PC-9 (cell line): ENCODE measurements at regions not wholly inside any gene's neighbourhood (a gene's known extent, or its start where the extent isn't known, plus 50 kb on each side); places are given as distances from the start of the nearest gene placed in this dataset.

ENCODE experiments used
- BruUV-seq: library from RNA; stranded (reverse); fragments of 400-500 nt; replicated peaks from 2 replicates; lab custom pipeline; 2021; lab: Mats Ljungman, UMichigan
- CTCF ChIA-PET: fragments of 300-600 bp; sonication (Branson Sonifier 250); formaldehyde crosslinking; loops from one replicate; lab custom pipeline; 2022; ENCODE audit warnings: antibody characterized with exemption; lab: Charles Lee
- POLR2A ChIA-PET: fragments of 300-600 bp; sonication (Branson Sonifier 250); formaldehyde crosslinking; loops from one replicate; lab custom pipeline; 2022; ENCODE audit warnings: antibody characterized with exemption; ENCODE audit not compliant: unreplicated experiment; lab: Charles Lee
- DNase-seq, 2 experiments: peaks; one replicate each; pipeline versions ENCODE4 v3.0.0 to v3.0.0-alpha.2; 2015 to 2022; ENCODE audit warnings: mixed read lengths in 1 of 2
- H2AFZ ChIP-seq: fragments of 200-600 bp; sonication (generic); 2 replicates; pipeline ENCODE4 v1.8.1; 2017; ENCODE audit warnings: antibody characterized with exemption
- H3F3A ChIP-seq: fragments of 200-600 bp; sonication (generic); 2 replicates; pipeline ENCODE4 v1.8.1; 2017; ENCODE audit warnings: antibody characterized with exemption, mild to moderate bottlenecking, low read depth; ENCODE audit not compliant: insufficient read depth
- H3K27ac ChIP-seq: fragments of 200-600 bp; sonication (generic); 2 replicates; pipeline ENCODE4 v1.6.1; 2016; ENCODE audit warnings: mixed run types
- H3K27me3 ChIP-seq: fragments of 200-600 bp; sonication (generic); 2 replicates; pipeline ENCODE4 v1.6.1; 2016; ENCODE audit warnings: low read depth, mixed run types; ENCODE audit not compliant: insufficient read depth
- H3K36me3 ChIP-seq: fragments of 200-600 bp; sonication (generic); 2 replicates; pipeline ENCODE4 v1.6.1; 2016; ENCODE audit warnings: low read depth, mixed run types
- H3K4me1 ChIP-seq: fragments of 200-600 bp; sonication (generic); replicated peaks from 2 replicates; pipeline ENCODE4 v1.6.1; 2016; ENCODE audit warnings: mixed run types; ENCODE audit not compliant: insufficient read depth
- H3K4me2 ChIP-seq: fragments of 200-600 bp; sonication (generic); 2 replicates; pipeline ENCODE4 v1.6.1; 2017; ENCODE audit warnings: mixed run types
- H3K4me3 ChIP-seq: fragments of 200-600 bp; sonication (generic); 2 replicates; pipeline ENCODE4 v1.6.1; 2016; ENCODE audit warnings: mixed run types
- H3K79me2 ChIP-seq: fragments of 200-600 bp; sonication (generic); 2 replicates; pipeline ENCODE4 v1.6.1; 2017; ENCODE audit warnings: low read depth, mixed run types
- H3K9me2 ChIP-seq: fragments of 200-600 bp; sonication (generic); 2 replicates; pipeline ENCODE4 v1.8.1; 2017; ENCODE audit warnings: mild to moderate bottlenecking; ENCODE audit not compliant: insufficient read depth
- H3K9me3 ChIP-seq: fragments of 200-600 bp; sonication (generic); 2 replicates; pipeline ENCODE4 v1.8.1; 2016; ENCODE audit warnings: low read depth; ENCODE audit not compliant: insufficient read depth
- H4K20me1 ChIP-seq: fragments of 200-600 bp; sonication (generic); 2 replicates; pipeline ENCODE4 v1.8.1; 2017; ENCODE audit not compliant: insufficient read depth
- EZH2 ChIP-seq: fragments of 200-600 bp; sonication (generic); IDR thresholded peaks from 2 replicates; pipeline ENCODE4 v1.8.0; 2017; ENCODE audit warnings: antibody characterized with exemption, low read depth
- intact Hi-C: fragments of 100-400 bp; cut with micrococcal nuclease; formaldehyde crosslinking; loops from one replicate; pipeline ENCODE4 v1.10.0; 2022; ENCODE audit not compliant: unreplicated experiment
- TF ChIP-seq, protein P1 (sequence below): fragments of 200-600 bp; sonication (generic); conservative IDR thresholded peaks from 2 replicates; pipeline ENCODE4 v1.6.1; 2017; ENCODE audit warnings: mixed run types, antibody characterized with exemption, mild to moderate bottlenecking, moderate library complexity

DNA sequence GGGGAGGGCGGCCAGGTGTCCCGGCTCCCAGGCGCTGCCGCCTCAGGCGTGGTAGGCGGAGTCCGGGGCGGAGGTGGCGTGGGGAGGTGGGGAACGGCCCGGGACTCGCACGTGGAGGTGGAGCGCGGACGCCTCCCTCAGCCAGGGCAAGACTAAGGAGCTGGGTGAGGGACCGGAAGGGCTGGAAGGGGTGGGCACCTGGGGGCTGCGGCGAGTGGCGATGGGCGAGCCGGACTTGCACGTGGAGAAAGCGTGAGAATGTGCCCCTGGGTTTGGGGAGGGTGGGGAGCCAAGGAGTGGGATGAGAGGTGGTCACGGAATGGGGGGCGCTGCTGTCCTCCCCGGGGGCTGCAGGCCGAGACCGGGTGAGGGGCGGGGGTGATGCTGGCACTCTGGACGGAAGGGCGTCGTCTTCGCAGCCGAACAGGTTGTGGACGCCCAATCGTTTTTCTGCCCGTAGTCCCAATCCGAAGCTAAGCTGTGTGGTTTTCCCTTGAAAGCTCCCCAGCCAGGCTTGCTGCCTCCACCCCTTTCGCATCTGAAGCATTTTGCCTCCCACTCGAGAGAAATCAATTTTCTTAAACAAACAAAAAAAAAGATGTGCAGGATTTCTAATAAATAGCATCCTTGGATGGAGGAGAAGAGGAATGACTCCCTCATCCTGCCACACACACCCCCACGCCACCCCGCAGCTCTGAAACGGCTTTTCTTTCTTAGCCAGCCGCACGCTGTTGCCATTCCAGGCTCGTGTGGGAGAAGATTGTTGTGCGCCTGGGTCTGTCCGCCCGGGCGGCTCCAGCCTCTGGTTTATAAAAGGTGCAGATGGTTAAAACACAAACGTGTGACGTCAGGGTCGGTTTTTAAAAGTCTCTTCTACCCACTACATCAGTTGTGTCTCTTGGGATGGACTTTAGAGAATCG, 62.5 kb upstream of the ANKRD28 start:
- H3K79me2 ChIP-seq, result peaks cover 67% of the 10 kb centered on the region
- BruUV-seq, result TSS peak; percentile 65
- ChIA-PET POLR2A (interaction anchor here (0.7 kb wide), 3 partner anchors 39 to 199 kb away, joined by 3 read pairs; no protein-coding TSS in a partner anchor), CTCF (interaction anchor here (0.6 kb wide), 1 partner anchor 30 kb away, joined by 6 read pairs; no protein-coding TSS in a partner anchor)
- H3K4me1 ChIP-seq, result peaks cover 29% of the 10 kb centered on the region
- peaks cover 13% of the 10 kb centered on the region; the same call in 1 of the 2 replicates for H3F3A ChIP-seq
- peak; percentile 14 to 53 for DNase-seq
- TF ChIP-seq, protein P1, sequence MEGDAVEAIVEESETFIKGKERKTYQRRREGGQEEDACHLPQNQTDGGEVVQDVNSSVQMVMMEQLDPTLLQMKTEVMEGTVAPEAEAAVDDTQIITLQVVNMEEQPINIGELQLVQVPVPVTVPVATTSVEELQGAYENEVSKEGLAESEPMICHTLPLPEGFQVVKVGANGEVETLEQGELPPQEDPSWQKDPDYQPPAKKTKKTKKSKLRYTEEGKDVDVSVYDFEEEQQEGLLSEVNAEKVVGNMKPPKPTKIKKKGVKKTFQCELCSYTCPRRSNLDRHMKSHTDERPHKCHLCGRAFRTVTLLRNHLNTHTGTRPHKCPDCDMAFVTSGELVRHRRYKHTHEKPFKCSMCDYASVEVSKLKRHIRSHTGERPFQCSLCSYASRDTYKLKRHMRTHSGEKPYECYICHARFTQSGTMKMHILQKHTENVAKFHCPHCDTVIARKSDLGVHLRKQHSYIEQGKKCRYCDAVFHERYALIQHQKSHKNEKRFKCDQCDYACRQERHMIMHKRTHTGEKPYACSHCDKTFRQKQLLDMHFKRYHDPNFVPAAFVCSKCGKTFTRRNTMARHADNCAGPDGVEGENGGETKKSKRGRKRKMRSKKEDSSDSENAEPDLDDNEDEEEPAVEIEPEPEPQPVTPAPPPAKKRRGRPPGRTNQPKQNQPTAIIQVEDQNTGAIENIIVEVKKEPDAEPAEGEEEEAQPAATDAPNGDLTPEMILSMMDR, result no peak
- no peak for TF ChIP-seq EZH2
- H3K4me3 ChIP-seq, result peak overlapping the region; percentile 96
- H3K27me3 ChIP-seq, result no peaks in the 10 kb centered on the region
- H3K4me2 ChIP-seq, result peak overlapping the region; percentile 83
- 0 out of 2 replicates have a peak, but pooled peaks cover 6% of the 10 kb centered on the region for H3K9me3 ChIP-seq
- H3K27ac ChIP-seq, result peak overlapping the region; percentile 73
- peaks cover 18% of the 10 kb centered on the region; the same call in 1 of the 2 replicates for H4K20me1 ChIP-seq
- intact Hi-C loops, result no loop called here
- peak overlapping the region; percentile 79 for H2AFZ ChIP-seq
- H3K9me2 ChIP-seq, result no peaks in the 10 kb centered on the region
- H3K36me3 ChIP-seq, result peaks cover 18% of the 10 kb centered on the region; the same call in 1 of the 2 replicates

DNA sequence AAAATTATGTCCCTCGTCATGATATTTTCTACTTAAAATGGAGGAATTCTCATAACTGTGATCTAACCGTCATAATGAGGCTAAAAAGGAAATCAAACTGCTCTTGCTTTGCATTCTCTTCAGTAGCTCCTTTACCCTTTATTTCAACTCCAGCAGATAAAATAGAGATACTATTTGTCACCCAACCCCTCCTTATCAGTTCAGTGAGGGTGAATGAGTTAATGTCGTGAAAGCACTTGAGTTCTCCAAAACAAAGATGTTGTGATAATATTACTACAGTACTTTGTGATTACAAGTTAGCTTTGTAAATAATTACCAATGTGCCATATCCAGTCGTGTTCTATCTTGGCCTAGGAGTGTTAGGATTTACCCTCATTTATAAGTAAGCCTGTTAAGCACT, 63.4 kb upstream of the ANKRD28 start:
- H3K27me3 ChIP-seq, result no peaks in the 10 kb centered on the region
- peaks cover 29% of the 10 kb centered on the region for H3K4me1 ChIP-seq
- H3K4me3 ChIP-seq, result peak overlapping the region; percentile 96
- peak overlapping the region; percentile 73; the same call in 1 of the 2 replicates for H3K27ac ChIP-seq
- 0 out of 2 replicates have a peak, but pooled peaks cover 16% of the 10 kb centered on the region for H3K36me3 ChIP-seq
- 0 out of 2 replicates have a peak, but pooled peaks cover 6% of the 10 kb centered on the region for H3K9me3 ChIP-seq
- H3K4me2 ChIP-seq, result peak overlapping the region; percentile 83
- intact Hi-C loops, result no loop called here
- H4K20me1 ChIP-seq, result peaks cover 18% of the 10 kb centered on the region; the same call in 1 of the 2 replicates
- ChIA-PET POLR2A (interaction anchor here (0.6 kb wide), 1 partner anchor 199 kb away, joined by 5 read pairs; no protein-coding TSS in a partner anchor), CTCF (no interaction called here)
- no peak for DNase-seq
- BruUV-seq, result no TSS peak
- peaks cover 13% of the 10 kb centered on the region; the same call in 1 of the 2 replicates for H3F3A ChIP-seq
- H3K79me2 ChIP-seq, result peaks cover 58% of the 10 kb centered on the region
- no peaks in the 10 kb centered on the region for H3K9me2 ChIP-seq
- peak overlapping the region; percentile 79 for H2AFZ ChIP-seq
- TF ChIP-seq EZH2, result no peak
- TF ChIP-seq, protein P1, result no peak

GRCh38 chr3:15872807-15873206, 75.0 kb upstream of the ANKRD28 start:
- ChIA-PET POLR2A (no interaction called here), CTCF (no interaction called here)
- Histone ChIP-seq H3K4me2 (no peak overlapping the region), H3F3A (no peaks in the 10 kb centered on the region), H3K9me3 (no peaks in the 10 kb centered on the region), H4K20me1 (no peaks in the 10 kb centered on the region), H3K9me2 (no peaks in the 10 kb centered on the region), H3K27ac (no peak overlapping the region), H3K27me3 (no peaks in the 10 kb centered on the region), H3K79me2 (no peaks in the 10 kb centered on the region), H3K4me1 (no peaks in the 10 kb centered on the region), H2AFZ (no peak overlapping the region), H3K36me3 (no peaks in the 10 kb centered on the region), H3K4me3 (no peak overlapping the region)
- intact Hi-C loops, result no loop called here
- DNase-seq, result no peak
- BruUV-seq, result no TSS peak
- TF ChIP-seq, protein P1, result no peak
- no peak for TF ChIP-seq EZH2
